22Rv1 (cell line): ENCODE measurements at regions not wholly inside any gene's neighbourhood (a gene's known extent, or its start where the extent isn't known, plus 50 kb on each side); places are given as distances from the start of the nearest gene placed in this dataset.

Experiments
- CTCF ChIP-seq: fragments of 450-650 bp; IDR thresholded peaks from 2 replicates; pipeline ENCODE4 v1.5.1; 2017; ENCODE audit warnings: mild to moderate bottlenecking
- ZFX ChIP-seq: fragments of 450-650 bp; IDR thresholded peaks from 2 replicates; pipeline ENCODE4 v1.6.1; 2017; ENCODE audit warnings: antibody characterized with exemption, borderline replicate concordance

- TF ChIP-seq CTCF (no peak), ZFX (no peak)
These were observed 816.2 kb downstream of the TDRD15 start for GRCh38 chr2:21939967-21940366.
